K562 (cell line): ENCODE measurements at regions not wholly inside any gene's neighbourhood (a gene's known extent, or its start where the extent isn't known, plus 50 kb on each side); places are given as distances from the start of the nearest gene placed in this dataset.

Experiments used
- ATAC-seq: fragments of 200-7000 bp; cut with Tn5 transposase; 3 replicates; pipeline ENCODE4 v1.9.1; 2020; ENCODE audit warnings: moderate library complexity
- BruUV-seq: library from RNA; stranded (reverse); fragments of 400-500 nt; replicated peaks from 2 replicates; lab custom pipeline; 2021; lab: Mats Ljungman, UMichigan
- CTCF ChIA-PET: fragments of 300-600 bp; formaldehyde crosslinking; extraction: SDS; loops from one replicate; lab custom pipeline; 2021; ENCODE audit warnings: low intra/inter-chr PET ratio; lab: Yijun Ruan, JAX
- POLR2A ChIA-PET: fragments of 300-600, 350-650 bp; sonication (Branson Sonifier 250); formaldehyde crosslinking; extraction: SDS; loops from one replicate; lab custom pipeline; 2021; ENCODE audit warnings: antibody characterized with exemption, inconsistent platforms; lab: Yijun Ruan, JAX
- DNase-seq, 4 experiments: peaks; one replicate each; pipeline versions ENCODE4 v3.0.0 to v3.0.0-alpha.2; 2011 to 2018; ENCODE audit warnings: low spot score in 3 of 4, mixed read lengths in 3 of 4; ENCODE audit errors: extremely low read depth in 1 of 4
- FAIRE-seq: peaks from 2 replicates; lab custom pipeline; 2011; peaks lifted over from hg19 to GRCh38; lab: Jason Lieb, UNC
- H2AFZ ChIP-seq: 2 replicates; pipeline ENCODE4 v1.6.0; 2011; ENCODE audit warnings: low read depth, low read length, control low read depth, inconsistent platforms
- H3K27ac ChIP-seq: fragments of 200-600 bp; 3 replicates; pipeline ENCODE4 v1.8.0; 2011; ENCODE audit warnings: low read depth, mild to moderate bottlenecking, control low read depth, inconsistent platforms, low read length, moderate library complexity, mixed read lengths; ENCODE audit errors: extremely low read depth
- H3K27me3 ChIP-seq, 2 experiments: fragments of 300-600 bp in 1 of 2; 2 replicates in 1 of 2; 3 replicates in 1 of 2; pipeline versions ENCODE4 v1.6.0 to v1.8.0; 2011; ENCODE audit warnings: inconsistent platforms in 2 of 2, low read length in 2 of 2, mild to moderate bottlenecking in 1 of 2, mixed read lengths in 1 of 2, moderate library complexity in 1 of 2; ENCODE audit not compliant: control insufficient read depth in 2 of 2, insufficient read depth in 2 of 2
- H3K36me3 ChIP-seq: fragments of 300-600 bp; 3 replicates; pipeline ENCODE4 v1.8.0; 2011; ENCODE audit warnings: mild to moderate bottlenecking, low read length, inconsistent platforms; ENCODE audit not compliant: control insufficient read depth, insufficient read depth
- H3K4me1 ChIP-seq, 2 experiments: fragments of 200-600 bp in 1 of 2; replicated peaks in 1 of 2; 2 replicates in 1 of 2; 3 replicates in 1 of 2; pipeline versions ENCODE4 v1.5.1 to v1.8.0; 2011; ENCODE audit warnings: inconsistent platforms in 2 of 2, low read length in 2 of 2, mild to moderate bottlenecking in 1 of 2, mixed read lengths in 1 of 2, moderate library complexity in 1 of 2; ENCODE audit not compliant: control insufficient read depth in 2 of 2, insufficient read depth in 2 of 2
- H3K4me2 ChIP-seq: 2 replicates; pipeline ENCODE4 v1.6.1; 2011; ENCODE audit warnings: low read length, control low read depth, inconsistent platforms, mixed read lengths; ENCODE audit not compliant: insufficient read depth
- H3K4me3 ChIP-seq: fragments of 200-600 bp; sonication (generic), shearing (Covaris generic); 2 replicates; pipeline ENCODE4 v1.5.1; 2016; ENCODE audit warnings: control low read depth, inconsistent platforms
- H3K79me2 ChIP-seq: fragments of 200-600 bp; 3 replicates; pipeline ENCODE4 v1.8.0; 2011; ENCODE audit warnings: low read length, inconsistent platforms; ENCODE audit not compliant: control insufficient read depth, insufficient read depth
- H3K9ac ChIP-seq, 2 experiments: 2 replicates each; pipeline versions ENCODE4 v1.6.0 to v1.6.1; 2011; ENCODE audit warnings: low read depth in 2 of 2, low read length in 2 of 2, control low read depth in 1 of 2, inconsistent platforms in 1 of 2, mild to moderate bottlenecking in 1 of 2, mixed read lengths in 1 of 2; ENCODE audit not compliant: insufficient read depth in 1 of 2
- H3K9me1 ChIP-seq: one replicate; pipeline ENCODE4 v1.6.0; 2011; ENCODE audit warnings: inconsistent platforms, mild to moderate bottlenecking, low read length, moderate library complexity; ENCODE audit not compliant: control insufficient read depth, insufficient read depth
- H3K9me3 ChIP-seq: replicated peaks from 2 replicates; pipeline ENCODE4 v1.5.1; 2011; ENCODE audit warnings: low read depth, low read length, inconsistent platforms; ENCODE audit not compliant: control insufficient read depth, insufficient read depth
- H4K20me1 ChIP-seq: replicated peaks from 2 replicates; pipeline ENCODE4 v1.6.1; 2011; ENCODE audit warnings: low read length, inconsistent platforms, mixed read lengths; ENCODE audit not compliant: control insufficient read depth, insufficient read depth
- GTF2A2 ChIP-seq: IDR thresholded peaks from 2 replicates; pipeline ENCODE4 v1.6.1; 2016; ENCODE audit warnings: mild to moderate bottlenecking, missing genetic modification characterization, missing compliant biosample characterization
- HDAC8 ChIP-seq: fragments of 450-650 bp; IDR thresholded peaks from 2 replicates; pipeline ENCODE4 v1.6.1; 2016; ENCODE audit warnings: mild to moderate bottlenecking, missing genetic modification characterization, moderate library complexity, missing compliant biosample characterization
- RHOXF2B ChIP-seq: fragments of 250-450 bp; sonication (Bioruptor Pico); conservative IDR thresholded peaks from 2 replicates; pipeline ENCODE4 v1.5.1; 2021
- ZBTB7A ChIP-seq: IDR thresholded peaks from 2 replicates; pipeline ENCODE4 v1.6.1; 2011; ENCODE audit warnings: low read depth, mild to moderate bottlenecking, low read length, moderate library complexity, borderline replicate concordance; ENCODE audit not compliant: control insufficient read depth
- ZC3H8 ChIP-seq: fragments of 450-650 bp; IDR thresholded peaks from 2 replicates; pipeline ENCODE4 v1.6.1; 2017
- ZNF24 ChIP-seq: fragments of 450-650 bp; IDR thresholded peaks from 2 replicates; pipeline ENCODE4 v1.6.1; 2016
- WGBS: fragments of 100-300 bp; shearing (Covaris generic); methylation state at CpG from one replicate; pipeline ENCODE4 v1.1.6; 2016; ENCODE audit warnings: low coverage, mixed read lengths; ENCODE audit not compliant: insufficient coverage; ENCODE audit errors: missing lambda C conversion rate; 5-methylcytosine and 5-hydroxymethylcytosine counted together
- in situ Hi-C: fragments of 300-500 bp; cut with MboI; formaldehyde crosslinking; loops from 4 replicates; pipeline ENCODE4 v1.15.0; 2018; ENCODE audit warnings: inconsistent platforms, mixed read lengths
- intact Hi-C: fragments of 100-400 bp; cut with micrococcal nuclease; formaldehyde crosslinking; loops from 2 replicates; pipeline ENCODE4 v1.14.2; 2022
- TF ChIP-seq, protein P1 (sequence below): fragments of 450-650 bp; IDR thresholded peaks from 2 replicates; pipeline ENCODE4 v1.6.1; 2018; ENCODE audit warnings: mild to moderate bottlenecking, low read depth; ENCODE audit not compliant: partially characterized antibody
- TF ChIP-seq, protein P2 (sequence below): fragments of 450-650 bp; IDR thresholded peaks from 2 replicates; pipeline ENCODE4 v1.6.1; 2016; ENCODE audit warnings: missing biosample characterization, missing genetic modification characterization

DNA sequence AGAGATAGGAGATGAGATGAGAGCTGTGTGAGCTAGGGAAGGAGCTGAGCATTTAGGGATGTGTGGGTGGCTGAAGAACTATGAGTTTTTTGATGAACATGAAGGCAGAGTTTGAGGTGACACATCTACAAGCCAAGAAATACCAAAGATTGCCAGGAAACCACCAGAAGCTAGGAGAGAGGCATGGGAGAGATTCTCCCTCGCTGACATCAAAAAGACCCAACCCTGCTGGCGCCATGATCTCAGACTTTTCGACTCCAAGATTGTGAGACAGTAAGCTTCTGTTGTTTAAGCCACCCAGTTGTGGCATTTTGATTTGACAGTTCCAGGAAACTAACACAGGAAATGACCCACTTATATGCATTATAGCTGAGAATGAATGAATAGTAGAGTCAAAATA, 790.9 kb downstream of the TFAP2A start:
- in situ Hi-C loops (no loop called here), intact Hi-C loops (no loop called here)
- H3K4me2 ChIP-seq = no peak overlapping the region
- CTCF ChIA-PET = no interaction called here
- no peak for TF ChIP-seq ZNF24
- TF ChIP-seq, protein P1, sequence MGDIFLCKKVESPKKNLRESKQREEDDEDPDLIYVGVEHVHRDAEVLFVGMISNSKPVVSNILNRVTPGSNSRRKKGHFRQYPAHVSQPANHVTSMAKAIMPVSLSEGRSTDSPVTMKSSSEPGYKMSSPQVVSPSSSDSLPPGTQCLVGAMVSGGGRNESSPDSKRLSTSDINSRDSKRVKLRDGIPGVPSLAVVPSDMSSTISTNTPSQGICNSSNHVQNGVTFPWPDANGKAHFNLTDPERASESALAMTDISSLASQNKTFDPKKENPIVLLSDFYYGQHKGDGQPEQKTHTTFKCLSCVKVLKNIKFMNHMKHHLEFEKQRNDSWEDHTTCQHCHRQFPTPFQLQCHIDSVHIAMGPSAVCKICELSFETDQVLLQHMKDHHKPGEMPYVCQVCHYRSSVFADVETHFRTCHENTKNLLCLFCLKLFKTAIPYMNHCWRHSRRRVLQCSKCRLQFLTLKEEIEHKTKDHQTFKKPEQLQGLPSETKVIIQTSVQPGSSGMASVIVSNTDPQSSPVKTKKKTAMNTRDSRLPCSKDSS = no peak
- H2AFZ ChIP-seq = no peak overlapping the region
- no TSS peak for BruUV-seq
- H3K79me2 ChIP-seq = no peaks in the 10 kb centered on the region
- ATAC-seq = no peak
- H3K9me1 ChIP-seq = no peaks in the 10 kb centered on the region
- POLR2A ChIA-PET = no interaction called here
- H4K20me1 ChIP-seq = no peaks in the 10 kb centered on the region
- H3K27ac ChIP-seq = no peak overlapping the region
- no peaks in the 10 kb centered on the region for H3K27me3 ChIP-seq
- H3K4me1 ChIP-seq = no peaks in the 10 kb centered on the region
- H3K4me3 ChIP-seq = no peak overlapping the region
- no peaks in the 10 kb centered on the region for H3K36me3 ChIP-seq
- DNase-seq = no peak
- no peak for FAIRE-seq
- WGBS = 0% methylated on average over 3 of the region's 3 CpGs
- no peak overlapping the region for H3K9ac ChIP-seq
- peaks cover 2% of the 10 kb centered on the region; the same call in 1 of the 2 replicates for H3K9me3 ChIP-seq

DNA sequence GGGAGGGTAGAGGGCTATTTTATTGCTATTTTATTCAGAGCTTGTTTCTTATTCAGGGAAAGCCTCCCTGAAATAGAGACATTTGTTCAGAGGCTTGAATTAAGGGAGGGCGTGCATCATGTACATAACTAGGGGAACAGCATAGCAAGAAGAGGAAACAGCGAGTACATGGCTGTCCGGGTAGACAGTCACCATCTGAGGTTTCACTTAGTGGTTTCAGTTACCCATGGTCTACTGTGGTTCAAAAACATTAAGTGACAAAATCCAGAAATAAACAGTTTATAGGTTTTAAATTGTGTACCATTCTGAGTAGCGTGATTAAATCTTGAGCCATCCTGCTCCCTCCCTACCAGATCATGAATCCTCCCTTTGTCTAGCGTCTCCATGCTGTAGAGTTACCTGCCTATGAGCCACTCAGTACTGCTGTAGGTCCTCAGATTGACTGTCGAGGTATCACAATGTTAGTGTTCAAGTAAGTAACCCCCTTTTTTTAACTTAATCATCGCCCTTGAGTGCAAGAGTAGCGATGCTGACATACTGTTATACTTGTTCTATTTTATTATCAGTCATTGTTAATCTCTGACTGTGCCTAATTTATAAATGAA, 791.5 kb downstream of the TFAP2A start:
- FAIRE-seq (no peak), DNase-seq (no peak), ATAC-seq (no peak)
- no peak overlapping the region for H3K9ac ChIP-seq
- no peaks in the 10 kb centered on the region for H3K27me3 ChIP-seq
- no peaks in the 10 kb centered on the region for H3K9me1 ChIP-seq
- CTCF ChIA-PET = no interaction called here
- H3K79me2 ChIP-seq = no peaks in the 10 kb centered on the region
- TF ChIP-seq ZC3H8 = no peak
- TF ChIP-seq RHOXF2B (CRISPR knock-in tag) = no peak
- no peak for TF ChIP-seq HDAC8 (tag)
- TF ChIP-seq ZBTB7A = no peak
- TF ChIP-seq GTF2A2 = no peak
- TF ChIP-seq, protein P2, sequence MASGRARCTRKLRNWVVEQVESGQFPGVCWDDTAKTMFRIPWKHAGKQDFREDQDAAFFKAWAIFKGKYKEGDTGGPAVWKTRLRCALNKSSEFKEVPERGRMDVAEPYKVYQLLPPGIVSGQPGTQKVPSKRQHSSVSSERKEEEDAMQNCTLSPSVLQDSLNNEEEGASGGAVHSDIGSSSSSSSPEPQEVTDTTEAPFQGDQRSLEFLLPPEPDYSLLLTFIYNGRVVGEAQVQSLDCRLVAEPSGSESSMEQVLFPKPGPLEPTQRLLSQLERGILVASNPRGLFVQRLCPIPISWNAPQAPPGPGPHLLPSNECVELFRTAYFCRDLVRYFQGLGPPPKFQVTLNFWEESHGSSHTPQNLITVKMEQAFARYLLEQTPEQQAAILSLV (tag) = no peak
- in situ Hi-C loops (no loop called here), intact Hi-C loops (no loop called here)
- no peaks in the 10 kb centered on the region for H3K36me3 ChIP-seq
- no peak overlapping the region for H3K4me2 ChIP-seq
- H2AFZ ChIP-seq = no peak overlapping the region
- H3K4me3 ChIP-seq = no peak overlapping the region
- H3K4me1 ChIP-seq = no peaks in the 10 kb centered on the region
- POLR2A ChIA-PET = no interaction called here
- H3K27ac ChIP-seq = no peak overlapping the region
- BruUV-seq = no TSS peak
- H3K9me3 ChIP-seq = peaks cover 2% of the 10 kb centered on the region; the same call in 1 of the 2 replicates
- H4K20me1 ChIP-seq = no peaks in the 10 kb centered on the region
- 1% methylated on average over 8 of the region's 8 CpGs for WGBS
